GM23338 (cell line): ENCODE measurements at regions not wholly inside any gene's neighbourhood (a gene's known extent, or its start where the extent isn't known, plus 50 kb on each side); places are given as distances from the start of the nearest gene placed in this dataset.

ENCODE experiments used
- ATAC-seq: fragments of 200-7000 bp; cut with Tn5 transposase; 3 replicates; pipeline ENCODE4 v1.9.1; 2020
- DNase-seq: peaks from one replicate; pipeline ENCODE4 v3.0.0-alpha.2; 2015; ENCODE audit warnings: low spot score
- H2AFZ ChIP-seq: fragments of 200-600 bp; sonication (generic); 2 replicates; pipeline ENCODE4 v1.8.0; 2016; ENCODE audit warnings: antibody characterized with exemption, mild to moderate bottlenecking, moderate library complexity
- H3F3A ChIP-seq: fragments of 200-600 bp; sonication (generic); replicated peaks from 2 replicates; pipeline ENCODE4 v1.8.0; 2017; ENCODE audit warnings: antibody characterized with exemption, mixed run types, low read depth
- H3K27ac ChIP-seq: fragments of 200-600 bp; sonication (generic); 2 replicates; pipeline ENCODE4 v1.6.1; 2016; ENCODE audit warnings: low read depth
- H3K27me3 ChIP-seq: fragments of 200-600 bp; sonication (generic); 2 replicates; pipeline ENCODE4 v1.8.0; 2016; ENCODE audit warnings: mild to moderate bottlenecking, mixed run types, moderate library complexity; ENCODE audit not compliant: insufficient read depth
- H3K36me3 ChIP-seq: fragments of 200-600 bp; sonication (generic); 2 replicates; pipeline ENCODE4 v1.8.0; 2016; ENCODE audit warnings: mild to moderate bottlenecking; ENCODE audit not compliant: insufficient read depth
- H3K4me1 ChIP-seq: fragments of 200-600 bp; sonication (generic); 2 replicates; pipeline ENCODE4 v1.8.0; 2016; ENCODE audit warnings: mild to moderate bottlenecking, moderate library complexity; ENCODE audit not compliant: insufficient read depth
- H3K4me2 ChIP-seq: fragments of 200-600 bp; sonication (generic); 2 replicates; pipeline ENCODE4 v1.7.1; 2017; ENCODE audit warnings: mixed run types
- H3K4me3 ChIP-seq: fragments of 200-600 bp; sonication (generic); 2 replicates; pipeline ENCODE4 v1.6.1; 2016; ENCODE audit warnings: mixed run types
- H3K79me2 ChIP-seq: fragments of 200-600 bp; sonication (generic); replicated peaks from 2 replicates; pipeline ENCODE4 v1.8.0; 2017; ENCODE audit warnings: mild to moderate bottlenecking; ENCODE audit not compliant: insufficient read depth
- H3K9me2 ChIP-seq: fragments of 200-600 bp; sonication (generic); 2 replicates; pipeline ENCODE4 v1.8.0; 2017; ENCODE audit not compliant: insufficient read depth
- H4K20me1 ChIP-seq: fragments of 200-600 bp; sonication (generic); replicated peaks from 2 replicates; pipeline ENCODE4 v1.8.0; 2017; ENCODE audit warnings: mild to moderate bottlenecking; ENCODE audit not compliant: insufficient read depth
- H3K27ac Mint-ChIP-seq: 2 replicates; pipeline ENCODE4 v1.8.0; 2020; ENCODE audit warnings: inconsistent platforms, mild to moderate bottlenecking, moderate library complexity, mixed read lengths
- H3K27me3 Mint-ChIP-seq: 3 replicates; pipeline ENCODE4 v1.8.0; 2022; ENCODE audit warnings: low read depth, mild to moderate bottlenecking, moderate library complexity, mixed read lengths, inconsistent platforms; ENCODE audit not compliant: insufficient read depth, poor library complexity
- H3K36me3 Mint-ChIP-seq: 3 replicates; pipeline ENCODE4 v1.8.0; 2021; ENCODE audit warnings: low read depth, mild to moderate bottlenecking, inconsistent platforms, moderate library complexity, mixed read lengths
- H3K4me1 Mint-ChIP-seq: 3 replicates; pipeline ENCODE4 v1.8.0; 2020; ENCODE audit warnings: mild to moderate bottlenecking, inconsistent platforms, mixed read lengths
- H3K4me3 Mint-ChIP-seq: 3 replicates; pipeline ENCODE4 v1.8.0; 2021; ENCODE audit warnings: moderate library complexity, mild to moderate bottlenecking, inconsistent platforms, mixed read lengths
- H3K9me3 Mint-ChIP-seq: 3 replicates; pipeline ENCODE4 v1.8.0; 2020; ENCODE audit warnings: moderate library complexity, mild to moderate bottlenecking, inconsistent platforms, mixed read lengths
- EZH2 ChIP-seq: fragments of 200-600 bp; sonication (generic); IDR thresholded peaks from one replicate; pipeline ENCODE4 v1.8.0; 2017; ENCODE audit warnings: antibody characterized with exemption, mild to moderate bottlenecking, low read depth; ENCODE audit not compliant: unreplicated experiment
- EZH2phosphoT487 ChIP-seq: fragments of 200-600 bp; sonication (generic); IDR thresholded peaks from one replicate; pipeline ENCODE4 v1.8.1; 2018; ENCODE audit warnings: antibody characterized with exemption; ENCODE audit not compliant: unreplicated experiment
- JUNB ChIP-seq: IDR thresholded peaks from one replicate; pipeline ENCODE4 v1.6.1; 2016; ENCODE audit warnings: antibody characterized with exemption; ENCODE audit not compliant: unreplicated experiment
- NANOG ChIP-seq: IDR thresholded peaks from 2 replicates; pipeline ENCODE4 v1.6.1; 2016; ENCODE audit warnings: antibody characterized with exemption, borderline replicate concordance
- POLR2AphosphoS5 ChIP-seq: IDR thresholded peaks from 2 replicates; pipeline ENCODE4 v1.6.1; 2016; ENCODE audit warnings: antibody characterized with exemption, low read depth
- STAT1 ChIP-seq: IDR thresholded peaks from one replicate; pipeline ENCODE4 v1.6.1; 2016; ENCODE audit warnings: antibody characterized with exemption; ENCODE audit not compliant: unreplicated experiment
- ZNF114 ChIP-seq: fragments of 250-450 bp; sonication (Bioruptor Pico); IDR thresholded peaks from 2 replicates; pipeline ENCODE4 v1.5.0; 2020; ENCODE audit warnings: mild to moderate bottlenecking, moderate library complexity
- ZNF331 ChIP-seq: fragments of 250-450 bp; sonication (Bioruptor Pico); IDR thresholded peaks from 2 replicates; pipeline ENCODE4 v1.5.0; 2020; ENCODE audit warnings: low read depth, mild to moderate bottlenecking, moderate library complexity
- TF ChIP-seq, protein P1 (sequence below): fragments of 250-450 bp; sonication (Bioruptor Pico); IDR thresholded peaks from 2 replicates; pipeline ENCODE4 v1.5.0; 2020; ENCODE audit warnings: mild to moderate bottlenecking, moderate library complexity
- TF ChIP-seq, protein P2 (sequence below): IDR thresholded peaks from 2 replicates; pipeline ENCODE4 v1.6.1; 2016; ENCODE audit warnings: antibody characterized with exemption
- TF ChIP-seq, protein P3 (sequence below), 2 experiments: fragments of 200-600 bp in 1 of 2; sonication (generic) in 1 of 2; conservative IDR thresholded peaks; 2 replicates each; pipeline versions ENCODE4 v1.5.1 to v1.6.1; 2016 to 2017; ENCODE audit warnings: antibody characterized with exemption in 2 of 2, low read depth in 2 of 2, mild to moderate bottlenecking in 2 of 2, moderate library complexity in 1 of 2

DNA sequence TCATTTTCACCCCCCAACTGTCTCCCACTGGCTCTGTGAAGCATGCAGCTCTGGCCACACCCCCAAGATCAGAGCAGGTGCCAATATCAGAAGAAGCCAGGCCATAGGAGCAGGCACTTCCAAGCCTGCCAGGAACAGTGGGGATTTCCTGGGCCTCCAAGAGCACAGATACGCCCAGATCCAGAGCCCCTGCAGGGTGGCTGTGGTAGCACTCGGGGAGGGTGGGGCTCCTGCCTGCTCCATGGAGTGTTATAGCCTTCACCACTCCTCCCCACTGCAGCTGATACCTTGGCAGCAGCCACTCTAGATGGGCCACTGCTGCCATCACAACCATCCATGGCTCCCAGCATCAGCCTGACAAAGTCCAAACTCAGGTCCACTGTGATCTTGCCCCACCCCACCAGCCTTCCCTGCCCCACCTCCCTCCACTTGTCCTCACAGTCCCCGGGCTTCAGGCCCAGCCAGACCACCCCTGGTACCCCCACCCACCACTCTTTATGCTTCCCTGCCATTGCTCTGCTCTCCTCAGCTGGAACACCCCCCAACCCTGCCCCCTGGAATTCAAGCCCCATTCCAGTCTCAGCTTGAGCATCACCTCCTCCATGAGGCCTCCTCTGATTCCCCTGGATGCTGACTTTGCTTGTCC is 448.3 kb downstream of the MATN1 start:
- Histone ChIP-seq H4K20me1 (no peaks in the 10 kb centered on the region), H2AFZ (no peak overlapping the region), H3K79me2 (no peaks in the 10 kb centered on the region), H3K36me3 (no peaks in the 10 kb centered on the region), H3F3A (no peaks in the 10 kb centered on the region), H3K4me1 (no peaks in the 10 kb centered on the region), H3K27me3 (no peaks in the 10 kb centered on the region), H3K4me2 (no peak overlapping the region), H3K27ac (no peak overlapping the region), H3K4me3 (no peak overlapping the region), H3K9me2 (no peaks in the 10 kb centered on the region)
- TF ChIP-seq STAT1: no peak
- TF ChIP-seq, protein P1, sequence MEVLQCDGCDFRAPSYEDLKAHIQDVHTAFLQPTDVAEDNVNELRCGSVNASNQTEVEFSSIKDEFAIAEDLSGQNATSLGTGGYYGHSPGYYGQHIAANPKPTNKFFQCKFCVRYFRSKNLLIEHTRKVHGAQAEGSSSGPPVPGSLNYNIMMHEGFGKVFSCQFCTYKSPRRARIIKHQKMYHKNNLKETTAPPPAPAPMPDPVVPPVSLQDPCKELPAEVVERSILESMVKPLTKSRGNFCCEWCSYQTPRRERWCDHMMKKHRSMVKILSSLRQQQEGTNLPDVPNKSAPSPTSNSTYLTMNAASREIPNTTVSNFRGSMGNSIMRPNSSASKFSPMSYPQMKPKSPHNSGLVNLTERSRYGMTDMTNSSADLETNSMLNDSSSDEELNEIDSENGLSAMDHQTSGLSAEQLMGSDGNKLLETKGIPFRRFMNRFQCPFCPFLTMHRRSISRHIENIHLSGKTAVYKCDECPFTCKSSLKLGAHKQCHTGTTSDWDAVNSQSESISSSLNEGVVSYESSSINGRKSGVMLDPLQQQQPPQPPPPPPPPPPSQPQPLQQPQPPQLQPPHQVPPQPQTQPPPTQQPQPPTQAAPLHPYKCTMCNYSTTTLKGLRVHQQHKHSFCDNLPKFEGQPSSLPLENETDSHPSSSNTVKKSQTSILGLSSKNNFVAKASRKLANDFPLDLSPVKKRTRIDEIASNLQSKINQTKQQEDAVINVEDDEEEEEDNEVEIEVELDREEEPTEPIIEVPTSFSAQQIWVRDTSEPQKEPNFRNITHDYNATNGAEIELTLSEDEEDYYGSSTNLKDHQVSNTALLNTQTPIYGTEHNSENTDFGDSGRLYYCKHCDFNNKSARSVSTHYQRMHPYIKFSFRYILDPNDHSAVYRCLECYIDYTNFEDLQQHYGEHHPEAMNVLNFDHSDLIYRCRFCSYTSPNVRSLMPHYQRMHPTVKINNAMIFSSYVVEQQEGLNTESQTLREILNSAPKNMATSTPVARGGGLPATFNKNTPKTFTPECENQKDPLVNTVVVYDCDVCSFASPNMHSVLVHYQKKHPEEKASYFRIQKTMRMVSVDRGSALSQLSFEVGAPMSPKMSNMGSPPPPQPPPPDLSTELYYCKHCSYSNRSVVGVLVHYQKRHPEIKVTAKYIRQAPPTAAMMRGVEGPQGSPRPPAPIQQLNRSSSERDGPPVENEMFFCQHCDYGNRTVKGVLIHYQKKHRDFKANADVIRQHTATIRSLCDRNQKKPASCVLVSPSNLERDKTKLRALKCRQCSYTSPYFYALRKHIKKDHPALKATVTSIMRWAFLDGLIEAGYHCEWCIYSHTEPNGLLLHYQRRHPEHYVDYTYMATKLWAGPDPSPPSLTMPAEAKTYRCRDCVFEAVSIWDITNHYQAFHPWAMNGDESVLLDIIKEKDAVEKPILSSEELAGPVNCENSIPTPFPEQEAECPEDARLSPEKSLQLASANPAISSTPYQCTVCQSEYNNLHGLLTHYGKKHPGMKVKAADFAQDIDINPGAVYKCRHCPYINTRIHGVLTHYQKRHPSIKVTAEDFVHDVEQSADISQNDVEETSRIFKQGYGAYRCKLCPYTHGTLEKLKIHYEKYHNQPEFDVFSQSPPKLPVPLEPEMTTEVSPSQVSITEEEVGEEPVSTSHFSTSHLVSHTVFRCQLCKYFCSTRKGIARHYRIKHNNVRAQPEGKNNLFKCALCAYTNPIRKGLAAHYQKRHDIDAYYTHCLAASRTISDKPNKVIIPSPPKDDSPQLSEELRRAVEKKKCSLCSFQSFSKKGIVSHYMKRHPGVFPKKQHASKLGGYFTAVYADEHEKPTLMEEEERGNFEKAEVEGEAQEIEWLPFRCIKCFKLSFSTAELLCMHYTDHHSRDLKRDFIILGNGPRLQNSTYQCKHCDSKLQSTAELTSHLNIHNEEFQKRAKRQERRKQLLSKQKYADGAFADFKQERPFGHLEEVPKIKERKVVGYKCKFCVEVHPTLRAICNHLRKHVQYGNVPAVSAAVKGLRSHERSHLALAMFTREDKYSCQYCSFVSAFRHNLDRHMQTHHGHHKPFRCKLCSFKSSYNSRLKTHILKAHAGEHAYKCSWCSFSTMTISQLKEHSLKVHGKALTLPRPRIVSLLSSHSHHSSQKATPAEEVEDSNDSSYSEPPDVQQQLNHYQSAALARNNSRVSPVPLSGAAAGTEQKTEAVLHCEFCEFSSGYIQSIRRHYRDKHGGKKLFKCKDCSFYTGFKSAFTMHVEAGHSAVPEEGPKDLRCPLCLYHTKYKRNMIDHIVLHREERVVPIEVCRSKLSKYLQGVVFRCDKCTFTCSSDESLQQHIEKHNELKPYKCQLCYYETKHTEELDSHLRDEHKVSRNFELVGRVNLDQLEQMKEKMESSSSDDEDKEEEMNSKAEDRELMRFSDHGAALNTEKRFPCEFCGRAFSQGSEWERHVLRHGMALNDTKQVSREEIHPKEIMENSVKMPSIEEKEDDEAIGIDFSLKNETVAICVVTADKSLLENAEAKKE (CRISPR knock-in tag): no peak
- TF ChIP-seq, protein P2, sequence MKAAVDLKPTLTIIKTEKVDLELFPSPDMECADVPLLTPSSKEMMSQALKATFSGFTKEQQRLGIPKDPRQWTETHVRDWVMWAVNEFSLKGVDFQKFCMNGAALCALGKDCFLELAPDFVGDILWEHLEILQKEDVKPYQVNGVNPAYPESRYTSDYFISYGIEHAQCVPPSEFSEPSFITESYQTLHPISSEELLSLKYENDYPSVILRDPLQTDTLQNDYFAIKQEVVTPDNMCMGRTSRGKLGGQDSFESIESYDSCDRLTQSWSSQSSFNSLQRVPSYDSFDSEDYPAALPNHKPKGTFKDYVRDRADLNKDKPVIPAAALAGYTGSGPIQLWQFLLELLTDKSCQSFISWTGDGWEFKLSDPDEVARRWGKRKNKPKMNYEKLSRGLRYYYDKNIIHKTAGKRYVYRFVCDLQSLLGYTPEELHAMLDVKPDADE: no peak
- no peak for TF ChIP-seq ZNF331 (CRISPR knock-in tag)
- no peak for TF ChIP-seq JUNB
- TF ChIP-seq EZH2: no peak
- no peak for TF ChIP-seq POLR2AphosphoS5
- TF ChIP-seq, protein P3, sequence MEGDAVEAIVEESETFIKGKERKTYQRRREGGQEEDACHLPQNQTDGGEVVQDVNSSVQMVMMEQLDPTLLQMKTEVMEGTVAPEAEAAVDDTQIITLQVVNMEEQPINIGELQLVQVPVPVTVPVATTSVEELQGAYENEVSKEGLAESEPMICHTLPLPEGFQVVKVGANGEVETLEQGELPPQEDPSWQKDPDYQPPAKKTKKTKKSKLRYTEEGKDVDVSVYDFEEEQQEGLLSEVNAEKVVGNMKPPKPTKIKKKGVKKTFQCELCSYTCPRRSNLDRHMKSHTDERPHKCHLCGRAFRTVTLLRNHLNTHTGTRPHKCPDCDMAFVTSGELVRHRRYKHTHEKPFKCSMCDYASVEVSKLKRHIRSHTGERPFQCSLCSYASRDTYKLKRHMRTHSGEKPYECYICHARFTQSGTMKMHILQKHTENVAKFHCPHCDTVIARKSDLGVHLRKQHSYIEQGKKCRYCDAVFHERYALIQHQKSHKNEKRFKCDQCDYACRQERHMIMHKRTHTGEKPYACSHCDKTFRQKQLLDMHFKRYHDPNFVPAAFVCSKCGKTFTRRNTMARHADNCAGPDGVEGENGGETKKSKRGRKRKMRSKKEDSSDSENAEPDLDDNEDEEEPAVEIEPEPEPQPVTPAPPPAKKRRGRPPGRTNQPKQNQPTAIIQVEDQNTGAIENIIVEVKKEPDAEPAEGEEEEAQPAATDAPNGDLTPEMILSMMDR (conservative IDR thresholded peaks at IDR 0.05; ENCODE audit: low read depth in 2 of 2): no peak
- no peak for TF ChIP-seq ZNF114 (CRISPR knock-in tag)
- no peak for TF ChIP-seq EZH2phosphoT487
- no peak for TF ChIP-seq NANOG
- no peak overlapping the region for H3K4me3 Mint-ChIP-seq
- peaks cover 4% of the 10 kb centered on the region for H3K27me3 Mint-ChIP-seq
- H3K36me3 Mint-ChIP-seq: no peaks in the 10 kb centered on the region
- ATAC-seq: no peak
- no peak for DNase-seq
- H3K4me1 Mint-ChIP-seq: no peaks in the 10 kb centered on the region
- H3K9me3 Mint-ChIP-seq: peaks cover 10% of the 10 kb centered on the region; the same call in 2 of the 3 replicates
- H3K27ac Mint-ChIP-seq: no peak overlapping the region
